Posterior cingulate gyrus (tissue), 11 donors: ENCODE measurements at regions not wholly inside any gene's neighbourhood (a gene's known extent, or its start where the extent isn't known, plus 50 kb on each side); places are given as distances from the start of the nearest gene placed in this dataset.
"Not testable (repeated sequence)": the region's sequence is repeated elsewhere in the genome, so short reads cannot be mapped to it uniquely, and the experiment has no call there.

Experiments used
- DNase-seq, 10 donors: peaks; one replicate each; pipeline versions ENCODE4 v3.0.0 to v3.0.0-alpha.2; 2020 to 2021; ENCODE audit warnings: mixed read lengths in 3 of 10
- intact Hi-C: fragments of 100-400 bp; cut with DNase I; formaldehyde crosslinking; loops from one replicate; pipeline ENCODE4 v1.15.1; 2023

DNA sequence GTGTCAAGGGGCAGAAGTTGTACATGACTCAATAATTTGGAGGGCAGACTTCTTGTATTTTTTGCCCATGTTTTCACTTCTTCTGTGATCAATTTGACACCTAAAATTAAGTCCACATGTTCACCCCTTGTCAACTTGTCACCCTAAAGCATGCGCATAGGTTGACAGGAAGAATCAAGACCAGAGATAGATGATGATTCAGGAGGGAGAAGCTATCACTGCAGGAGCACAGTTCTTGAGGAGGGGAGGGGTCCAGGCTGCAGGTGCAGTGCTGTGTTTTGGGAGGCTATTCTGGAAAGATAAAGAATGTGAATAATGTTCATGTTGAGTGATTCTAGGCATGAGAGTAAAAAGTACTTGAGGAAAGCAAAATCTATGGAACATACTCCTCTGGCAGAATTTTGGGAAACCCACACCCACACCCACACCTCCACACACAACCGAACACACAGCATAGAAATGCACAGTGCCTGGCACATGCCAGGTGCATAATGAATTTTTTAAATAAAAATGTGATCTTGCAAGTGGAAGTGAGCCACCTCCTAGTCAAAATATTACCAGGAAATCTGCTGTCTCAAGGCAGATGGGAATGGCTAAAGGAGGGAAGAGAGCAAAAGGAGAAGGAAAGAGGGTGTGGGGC lies 249.2 kb upstream of the MEX3C start:
- DNase-seq = no peak
- intact Hi-C loops = no loop called here

DNA sequence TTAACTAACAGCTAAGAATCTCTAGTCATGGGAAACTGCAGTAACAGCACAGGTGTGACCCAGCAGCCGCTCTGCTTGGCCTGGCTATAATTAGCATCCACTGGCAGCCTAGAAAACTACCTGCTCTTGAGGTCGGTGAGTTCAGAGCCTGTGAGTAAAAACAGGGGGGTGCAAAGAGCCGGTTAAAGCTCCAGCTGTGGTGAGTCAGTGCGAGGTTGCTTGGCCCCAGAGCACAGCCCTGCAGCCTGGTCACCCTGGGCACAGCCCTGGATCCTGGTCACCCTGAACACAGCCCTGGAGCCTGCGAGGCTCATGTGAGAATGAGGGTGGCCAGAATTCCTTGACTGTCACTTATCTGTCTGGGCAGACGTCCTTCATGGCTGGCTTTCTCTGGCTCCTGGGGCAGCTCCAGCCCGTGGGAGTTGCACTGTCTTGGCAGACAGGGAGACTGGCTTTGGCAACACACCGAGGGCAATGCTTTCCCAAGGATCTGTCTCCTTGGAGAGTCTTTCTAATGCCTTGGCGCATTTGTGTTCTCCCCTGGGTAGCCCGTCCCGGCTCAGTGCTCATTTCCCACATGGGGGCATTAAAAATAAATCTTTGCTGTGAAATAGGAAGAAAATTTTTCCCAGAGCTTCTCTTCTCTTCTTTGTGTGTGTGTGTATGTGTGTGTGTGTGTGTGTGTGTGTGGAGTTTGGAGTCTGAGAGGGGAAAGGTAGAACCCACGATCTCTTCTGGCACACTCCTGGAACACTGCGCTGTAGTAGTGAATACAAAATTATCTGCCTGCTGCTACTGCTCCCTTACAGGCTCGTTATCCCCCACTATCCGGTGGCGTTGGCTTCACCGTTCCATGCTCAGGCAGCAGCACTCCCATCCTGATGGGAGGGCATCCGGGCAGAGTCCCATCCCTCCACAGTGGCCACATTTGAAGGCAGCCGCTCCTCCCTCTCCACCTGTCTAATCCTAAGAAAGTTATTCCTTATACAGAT lies 250.2 kb upstream of the MEX3C start:
- intact Hi-C loops = no loop called here
- DNase-seq = peak in 9 of 10 donors; percentile 24 to 95 (median 53)

DNA sequence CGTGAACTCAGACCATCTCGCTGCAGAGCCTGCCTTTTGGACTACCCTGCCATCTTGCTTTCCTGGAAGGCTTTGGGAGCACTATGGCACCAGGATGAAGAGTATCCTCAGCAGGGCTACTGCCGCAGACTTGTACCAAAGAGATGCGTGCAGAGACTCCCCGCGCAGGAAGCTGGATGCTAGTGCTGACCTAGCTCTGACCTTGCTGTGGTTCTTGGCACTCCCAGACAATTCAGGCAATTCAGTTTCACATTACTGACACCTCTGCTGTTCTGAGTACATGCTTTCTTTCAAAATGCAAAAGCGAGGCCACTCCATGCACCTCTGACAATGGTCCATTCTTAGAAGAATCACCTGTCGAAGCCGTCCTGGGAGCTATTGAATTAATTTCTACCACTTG lies 251.5 kb upstream of the MEX3C start:
- intact Hi-C loops = no loop called here
- DNase-seq = no peak

DNA sequence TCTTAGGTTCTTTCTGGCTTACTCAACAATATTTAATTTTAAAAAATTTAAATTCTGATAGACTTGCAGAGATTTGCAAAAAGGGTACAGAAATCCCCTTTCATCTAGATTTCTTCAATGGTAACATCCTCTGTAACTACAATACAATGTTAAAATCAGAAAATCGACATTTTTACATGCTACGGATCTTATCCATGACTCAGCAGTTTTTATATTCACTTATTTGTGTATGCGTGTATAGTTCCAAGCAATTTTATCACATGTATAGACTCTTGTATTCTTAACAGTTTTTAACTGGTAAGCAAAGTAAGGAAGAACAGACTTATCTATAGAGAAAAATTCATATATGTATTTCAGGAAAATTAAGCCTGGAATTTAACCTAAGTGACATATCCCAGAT lies 256.1 kb upstream of the MEX3C start:
- intact Hi-C loops = no loop called here
- DNase-seq = no peak

DNA sequence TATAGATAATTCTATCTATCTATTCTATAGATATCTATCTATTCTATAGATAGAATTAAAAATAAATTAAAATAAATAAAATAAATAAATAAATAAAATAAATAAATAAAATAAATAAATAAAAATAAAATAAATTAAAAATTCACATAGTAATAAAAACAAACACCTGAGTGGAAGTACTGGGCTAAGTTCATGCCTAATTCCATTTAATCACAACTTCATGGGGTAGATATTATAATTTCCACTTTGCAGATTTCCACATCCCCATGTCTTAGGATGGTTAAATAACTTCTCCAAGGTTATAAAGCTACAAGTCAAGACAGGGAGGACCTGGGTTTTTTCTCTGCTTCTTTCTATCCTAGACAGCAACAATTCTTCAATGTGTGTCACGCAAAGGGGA lies 261.4 kb upstream of the MEX3C start:
- intact Hi-C loops = no loop called here

DNA sequence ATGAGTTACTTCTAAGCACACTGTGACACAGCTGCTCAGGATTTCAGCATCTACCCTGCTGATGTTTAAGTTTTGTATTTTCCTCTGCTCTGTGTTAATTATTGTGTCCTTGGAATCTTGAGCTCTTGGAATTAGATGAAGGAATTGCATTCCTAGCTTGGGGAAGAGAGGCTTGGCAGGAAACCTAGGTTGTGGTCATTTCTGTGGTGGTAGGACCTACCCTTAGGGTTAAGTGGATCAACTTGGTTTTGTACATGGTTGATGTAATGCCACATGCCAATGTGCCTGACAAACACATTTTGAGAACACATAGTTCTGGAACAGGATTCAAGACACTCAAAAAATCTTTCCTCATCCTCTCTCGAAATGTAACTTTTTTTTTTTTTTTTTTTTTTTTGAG lies 264.5 kb upstream of the MEX3C start:
- no peak for DNase-seq
- intact Hi-C loops = no loop called here

More for the DNA sequence above, 261.4 kb upstream of the MEX3C start:
- DNase-seq = no peak

DNA sequence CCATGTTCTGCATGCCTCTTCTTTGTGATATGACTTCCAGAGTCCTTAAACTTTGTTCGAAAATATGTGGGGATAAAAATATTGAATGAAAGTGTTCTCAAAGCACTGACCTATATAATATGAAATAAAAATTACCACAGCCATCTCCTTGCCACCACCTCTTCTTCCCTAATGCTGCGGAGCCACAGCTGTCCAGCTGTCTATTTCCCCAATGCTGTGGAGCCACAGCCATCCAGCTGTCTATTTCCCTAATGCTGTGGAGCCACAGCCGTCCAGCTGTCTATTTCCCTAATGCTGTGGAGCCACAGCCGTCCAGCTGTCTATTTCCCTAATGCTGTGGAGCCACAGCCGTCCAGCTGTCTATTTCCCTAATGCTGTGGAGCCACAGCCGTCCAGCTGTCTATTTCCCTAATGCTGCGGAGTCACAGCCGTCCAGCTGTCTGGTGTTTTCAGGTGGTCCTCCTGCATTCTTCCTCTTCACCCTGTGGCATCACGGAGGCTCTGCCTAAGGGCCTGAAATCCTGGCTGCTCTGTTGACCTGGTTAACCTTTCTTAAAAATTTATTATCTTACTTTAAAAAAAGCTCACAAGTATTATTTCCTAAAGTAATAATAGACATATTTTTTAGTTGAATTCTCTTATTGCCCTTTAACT lies 266.1 kb upstream of the MEX3C start:
- intact Hi-C loops = no loop called here
- peak in 1 of 10 donors; percentile 43 for DNase-seq

DNA sequence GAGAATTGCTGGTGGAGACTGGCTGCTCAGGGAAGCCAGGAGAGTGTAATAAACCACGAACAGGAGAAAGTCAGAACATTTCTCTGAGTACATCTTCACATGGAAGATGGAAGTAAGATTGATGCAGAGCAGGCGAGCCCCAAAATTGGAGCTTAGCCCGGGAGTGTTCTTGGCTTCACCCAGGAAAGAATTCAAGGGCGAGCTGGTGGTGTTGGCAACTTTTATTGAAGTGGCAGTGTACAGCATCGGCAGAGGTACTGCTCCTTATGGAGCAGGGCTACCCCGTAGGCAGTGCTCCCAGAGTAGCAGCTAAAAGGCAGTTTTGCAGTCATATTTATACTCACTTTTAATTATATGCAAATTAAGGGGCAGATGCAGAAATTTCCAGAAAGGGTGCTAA lies 281.4 kb upstream of the MEX3C start:
- DNase-seq = peak in 2 of 10 donors; percentile 13 to 75
- intact Hi-C loops = no loop called here

DNA sequence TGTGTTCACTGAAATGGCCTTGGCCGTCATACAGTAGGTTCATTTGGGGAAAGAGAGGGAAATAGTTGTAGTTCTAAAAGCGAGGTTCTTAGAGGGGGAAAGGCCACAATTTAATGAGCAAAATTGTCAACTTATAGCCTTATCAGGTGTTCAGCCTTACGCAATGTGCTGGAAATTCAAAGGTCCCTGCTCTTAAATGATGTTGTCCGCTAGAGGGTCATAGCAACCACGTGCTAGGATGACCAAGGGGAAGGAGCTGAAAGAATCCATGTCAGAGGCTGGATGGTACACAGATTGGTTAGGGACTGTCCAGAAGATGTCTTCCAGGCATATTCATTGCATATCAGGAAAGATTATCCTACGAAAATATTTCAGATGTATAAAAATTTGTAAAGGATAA lies 282.3 kb upstream of the MEX3C start:
- no peak for DNase-seq
- intact Hi-C loops = no loop called here

DNA sequence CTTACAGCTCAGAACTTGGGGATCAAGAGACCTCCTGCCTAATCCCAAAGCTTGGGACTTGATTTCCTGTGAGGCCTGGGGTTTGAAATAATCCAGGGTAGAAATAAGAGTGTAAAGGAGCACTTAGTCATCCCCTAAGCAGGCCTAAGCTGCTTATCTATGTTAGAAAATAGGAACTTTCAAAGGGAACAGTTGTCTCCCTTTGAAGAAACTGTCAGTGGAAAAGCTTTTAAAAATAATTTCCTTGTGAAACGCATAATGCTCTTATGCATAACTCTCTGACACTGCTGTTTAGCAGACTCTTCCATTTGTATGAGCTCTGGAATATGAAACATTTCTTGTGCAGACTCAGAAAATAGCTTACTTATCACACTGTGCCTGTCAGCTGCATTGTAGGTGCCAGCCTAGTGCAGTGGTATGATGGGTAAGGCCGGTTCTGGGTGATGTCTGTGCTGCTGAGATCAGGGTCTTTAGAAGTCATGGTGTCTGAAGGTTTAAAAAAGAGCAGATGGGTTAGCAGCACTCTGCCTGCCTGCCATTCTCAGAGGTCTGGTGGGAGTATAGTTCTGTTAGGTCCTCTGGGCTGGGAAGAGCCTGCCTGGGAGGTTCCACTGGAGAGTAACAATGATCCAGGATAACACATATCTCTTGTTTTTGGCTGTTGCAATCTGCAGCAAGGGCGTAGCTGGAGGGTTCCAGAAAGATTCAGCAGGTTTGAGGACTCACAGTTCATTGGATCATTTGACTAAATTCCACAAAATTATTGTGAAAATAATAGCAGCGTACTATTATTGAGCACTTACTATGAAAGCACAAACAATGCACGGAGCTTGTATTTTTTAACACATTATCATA lies 283.2 kb upstream of the MEX3C start:
- DNase-seq = no peak
- intact Hi-C loops = no loop called here

DNA sequence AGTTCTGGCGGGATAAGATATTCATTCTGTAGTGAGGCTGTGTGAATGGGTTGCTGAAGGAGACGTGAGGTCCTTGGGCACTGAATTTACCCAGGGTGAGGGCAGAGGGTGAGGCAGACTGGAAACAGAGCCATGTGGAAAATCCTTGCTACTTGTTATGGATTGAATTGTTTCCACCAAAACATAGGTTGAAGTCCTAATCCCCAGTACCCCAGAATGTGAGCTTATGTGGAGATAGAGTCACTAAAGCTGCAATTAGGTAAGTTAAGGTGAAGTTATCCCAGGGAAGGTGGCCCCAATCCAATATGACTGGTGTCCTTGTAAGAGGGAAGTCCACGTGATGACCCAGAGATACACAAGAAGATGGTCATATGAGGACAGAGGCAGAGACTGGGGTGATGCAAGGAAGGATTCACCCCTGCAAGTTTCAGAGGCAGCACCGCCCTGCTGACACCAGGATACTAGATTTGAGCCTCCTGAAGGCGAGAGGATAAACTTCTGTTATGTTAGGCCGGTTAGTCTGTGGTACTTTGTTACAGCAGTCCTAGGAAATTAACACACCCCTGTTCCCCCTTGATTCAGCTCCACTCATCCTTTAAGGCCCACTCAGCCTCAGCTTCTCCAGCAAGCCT lies 289.4 kb upstream of the MEX3C start:
- intact Hi-C loops = no loop called here
- no peak for DNase-seq

DNA sequence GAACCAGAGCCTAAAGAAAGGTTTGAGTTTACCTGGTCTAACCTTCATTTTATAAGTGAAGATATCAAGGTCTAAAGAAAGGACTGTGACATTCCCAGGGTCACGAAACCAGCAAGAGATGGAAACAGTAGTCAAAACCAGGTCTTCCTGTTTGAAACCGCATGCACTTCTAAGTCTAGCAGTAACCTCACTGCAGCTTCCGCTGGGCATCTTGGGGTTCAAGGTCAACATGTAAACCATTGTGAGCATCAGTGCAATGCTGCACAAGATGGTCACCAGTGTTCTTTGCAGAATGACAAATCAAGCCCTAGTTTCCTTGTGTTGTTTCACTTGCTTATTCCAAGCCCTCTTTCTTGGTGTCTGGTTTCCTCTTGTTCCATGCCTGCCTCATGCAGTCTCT lies 292.9 kb upstream of the MEX3C start:
- DNase-seq = no peak
- intact Hi-C loops = no loop called here

DNA sequence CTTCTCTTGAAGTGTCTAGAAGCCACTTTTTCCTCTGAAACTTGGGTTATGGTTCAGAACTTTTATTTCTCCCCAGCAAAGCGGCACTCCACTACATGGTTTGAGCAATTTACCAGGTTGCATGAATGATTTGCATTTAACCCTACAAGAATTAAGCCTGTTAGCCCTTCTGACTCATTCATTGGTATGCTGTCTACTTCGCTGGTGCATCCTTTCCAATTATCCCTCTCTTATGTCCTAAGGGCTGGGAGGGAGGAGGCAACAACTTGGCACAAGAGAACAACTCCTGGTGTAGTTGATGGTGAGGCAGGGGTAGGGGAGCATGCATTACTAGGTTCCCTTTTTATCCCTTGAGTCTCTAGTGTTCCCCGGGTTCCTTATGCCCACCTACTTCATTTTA lies 293.4 kb upstream of the MEX3C start:
- intact Hi-C loops = no loop called here
- DNase-seq = no peak

DNA sequence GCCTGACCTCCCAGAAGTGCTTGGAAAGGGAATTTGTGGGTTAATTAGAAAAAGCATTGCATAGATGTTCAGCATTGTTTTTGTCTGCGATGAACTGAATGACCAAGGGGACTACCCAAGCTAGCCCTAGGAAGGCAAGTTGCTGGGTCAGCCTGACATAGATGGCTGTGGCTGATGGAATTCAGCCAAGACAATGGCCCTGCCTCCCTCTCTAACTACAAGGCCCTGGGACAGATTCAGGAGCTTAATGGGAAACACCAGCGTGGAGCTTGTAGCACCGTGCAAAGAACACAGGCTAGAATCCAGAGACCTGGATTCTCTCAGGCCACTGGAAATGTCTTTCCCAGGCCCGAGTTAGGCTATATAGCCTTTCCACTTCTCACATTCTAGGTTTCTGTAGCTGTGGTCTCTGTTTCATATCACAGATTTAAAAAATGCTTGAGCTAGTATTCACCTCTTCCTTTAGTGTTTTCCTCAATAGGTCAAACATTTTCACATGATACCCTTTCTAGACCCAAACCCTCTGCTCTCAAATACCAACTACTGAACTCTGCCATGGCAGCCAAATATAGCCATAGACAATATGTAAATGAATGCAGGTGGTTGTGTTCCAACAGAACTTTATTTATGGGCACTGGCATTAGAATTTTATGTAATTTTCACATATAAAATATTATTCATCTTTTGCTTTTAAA lies 294.3 kb upstream of the MEX3C start:
- peak in 2 of 10 donors; percentile 20 to 42 for DNase-seq
- intact Hi-C loops = no loop called here

DNA sequence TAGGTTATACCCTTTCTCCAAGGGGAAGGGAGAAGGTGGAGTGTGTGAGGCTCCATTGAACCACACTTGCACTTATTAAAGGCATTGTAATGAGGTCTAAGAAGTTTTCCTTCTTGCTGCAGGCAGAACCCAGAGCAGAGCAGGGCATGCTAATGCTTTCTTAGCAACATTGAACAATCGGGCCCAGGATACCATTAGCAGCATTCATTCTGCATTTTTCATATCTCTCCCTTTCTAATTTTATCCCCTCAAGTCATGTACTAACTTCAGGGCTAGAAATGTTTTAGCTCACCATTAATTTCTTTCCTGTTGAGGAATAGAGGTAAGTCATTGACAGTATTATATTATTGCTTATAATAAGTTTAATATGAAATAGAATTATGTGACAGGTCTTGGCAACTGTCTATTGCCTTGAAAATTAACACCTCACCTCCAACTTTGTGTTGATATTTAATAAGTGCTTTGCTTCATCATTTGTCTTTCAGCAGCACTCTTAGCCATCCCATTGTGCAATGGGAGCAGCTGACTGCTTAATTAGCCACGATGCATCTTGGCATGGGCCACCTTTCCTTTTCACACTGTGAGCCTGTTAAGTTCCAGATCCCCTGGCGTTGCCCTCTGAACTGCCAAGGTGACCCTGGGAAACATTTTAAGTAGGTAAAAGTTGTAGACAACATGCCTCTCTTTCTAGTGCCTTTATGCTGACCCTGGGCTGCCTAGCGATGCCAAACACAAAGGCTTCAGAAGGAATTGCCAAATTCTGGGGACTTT lies 300.8 kb upstream of the MEX3C start:
- intact Hi-C loops = no loop called here
- no peak for DNase-seq

DNA sequence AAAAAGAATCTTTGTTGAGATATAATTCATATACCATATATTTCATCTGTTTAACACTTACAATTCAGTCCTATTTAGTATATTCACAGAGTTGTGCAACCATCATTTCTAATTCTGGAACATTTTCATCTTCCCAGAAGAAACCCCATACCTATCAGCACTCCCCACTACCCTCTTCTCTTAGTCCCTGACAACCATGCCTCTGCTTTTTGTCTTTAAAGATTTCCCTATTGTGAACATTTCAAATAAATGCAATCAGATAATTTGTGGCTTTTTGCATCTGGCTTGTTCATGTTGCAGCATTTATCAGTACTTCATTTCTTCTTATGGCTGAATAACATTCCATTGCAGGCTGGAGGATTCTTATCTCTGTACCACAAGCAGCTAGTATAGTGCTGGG lies 305.9 kb upstream of the MEX3C start:
- intact Hi-C loops = no loop called here
- no peak for DNase-seq

DNA sequence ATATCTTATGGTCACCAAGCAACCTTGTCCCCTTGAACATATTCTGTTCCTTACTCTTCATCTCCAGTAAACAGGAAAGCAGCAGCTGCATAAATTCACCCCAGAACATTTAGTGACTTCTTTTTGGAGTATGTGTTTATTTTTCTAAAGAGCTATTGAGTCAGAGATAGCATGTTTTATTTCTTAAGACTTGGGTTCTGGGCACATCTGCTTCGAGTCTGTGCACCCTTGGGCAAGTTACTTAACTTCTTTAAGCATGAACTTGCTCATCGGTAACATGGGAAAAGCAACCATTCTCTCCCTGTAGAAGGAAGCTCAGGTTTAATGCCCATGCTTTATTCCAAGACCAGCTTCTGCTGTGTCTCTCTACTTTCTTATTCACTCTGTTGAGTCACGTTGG lies 309.3 kb upstream of the MEX3C start:
- DNase-seq = no peak
- intact Hi-C loops = no loop called here

DNA sequence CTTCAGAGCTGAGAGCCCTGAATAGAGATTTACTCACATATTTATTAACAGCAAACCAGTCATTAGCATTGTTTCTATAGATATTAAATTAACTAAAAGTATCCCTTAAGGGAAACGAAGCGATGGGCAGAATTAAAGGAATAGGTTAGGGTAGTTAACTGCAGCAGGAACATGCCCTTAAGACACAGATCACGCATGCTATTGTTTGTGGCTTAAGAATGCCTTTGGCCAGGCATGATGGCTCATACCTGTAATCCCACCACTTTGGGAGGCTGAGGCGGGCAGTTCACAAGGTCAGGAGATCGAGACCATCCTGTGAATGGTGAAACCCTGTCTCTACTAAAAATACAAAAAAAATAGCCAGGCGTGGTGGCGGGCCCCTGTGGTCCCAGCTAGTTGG lies 310.9 kb upstream of the MEX3C start:
- DNase-seq, intact Hi-C loops: not testable (repeated sequence)

DNA sequence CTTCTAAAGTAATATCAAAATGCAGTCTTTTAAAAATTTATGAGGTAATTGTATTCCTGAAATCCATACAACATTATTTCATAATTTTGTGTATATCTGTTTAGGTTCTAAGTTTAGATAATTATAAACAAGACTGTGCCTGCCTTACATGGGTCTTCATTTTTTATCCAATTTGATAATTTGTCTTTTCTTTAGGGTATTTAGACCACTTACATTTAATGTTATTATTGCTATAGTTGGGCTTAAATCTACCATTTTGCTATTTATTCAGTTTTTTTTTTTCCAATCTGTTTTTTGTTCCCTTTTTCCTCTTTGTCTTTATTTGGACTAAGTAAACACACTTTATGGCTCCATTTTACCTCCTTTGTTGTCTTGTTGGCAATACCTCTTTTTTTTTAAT lies 312.5 kb upstream of the MEX3C start:
- DNase-seq = no peak
- intact Hi-C loops = no loop called here
